Caco-2 (cell line): ENCODE measurements at regions not wholly inside any gene's neighbourhood (a gene's known extent, or its start where the extent isn't known, plus 50 kb on each side); places are given as distances from the start of the nearest gene placed in this dataset.

Source experiments
- BruUV-seq: library from RNA; stranded (reverse); fragments of 400-500 nt; replicated peaks from 2 replicates; lab custom pipeline; 2021; lab: Mats Ljungman, UMichigan
- CTCF ChIA-PET: fragments of 300-600 bp; sonication (Branson Sonifier 250); formaldehyde crosslinking; loops from one replicate; lab custom pipeline; 2022; ENCODE audit warnings: antibody characterized with exemption; lab: Charles Lee
- POLR2A ChIA-PET: fragments of 300-600 bp; sonication (Branson Sonifier 250); formaldehyde crosslinking; loops from one replicate; lab custom pipeline; 2022; ENCODE audit warnings: antibody characterized with exemption; lab: Charles Lee
- DNase-seq, 2 experiments: peaks; one replicate each; pipeline versions ENCODE4 v3.0.0 to v3.0.0-alpha.2; 2020 to 2022
- H3K27me3 ChIP-seq: replicated peaks from 2 replicates; pipeline ENCODE4 v1.6.0; 2011; ENCODE audit warnings: low read length; ENCODE audit not compliant: control insufficient read depth, insufficient read depth
- H3K36me3 ChIP-seq: 2 replicates; pipeline ENCODE4 v1.5.1; 2011; ENCODE audit warnings: low read length; ENCODE audit not compliant: control insufficient read depth, insufficient read depth
- H3K4me1 ChIP-seq: fragments of 250-450 bp; sonication (Bioruptor Pico); 2 replicates; pipeline ENCODE4 v1.5.1; 2020; ENCODE audit warnings: mild to moderate bottlenecking
- H3K4me3 ChIP-seq: 2 replicates; pipeline ENCODE4 v1.5.1; 2011; ENCODE audit warnings: low read depth, mild to moderate bottlenecking, control low read depth, low read length
- H3K9me3 ChIP-seq: fragments of 250-450 bp; sonication (Bioruptor Pico); 2 replicates; pipeline ENCODE4 v1.5.1; 2020; ENCODE audit warnings: mild to moderate bottlenecking, moderate library complexity
- H3K27ac Mint-ChIP-seq: one replicate; pipeline ENCODE4 v1.8.0; 2022; ENCODE audit warnings: mixed read lengths; ENCODE audit not compliant: unreplicated experiment
- H3K27me3 Mint-ChIP-seq: one replicate; pipeline ENCODE4 v1.8.0; 2022; ENCODE audit warnings: mixed read lengths; ENCODE audit not compliant: insufficient read depth, unreplicated experiment
- H3K36me3 Mint-ChIP-seq: one replicate; pipeline ENCODE4 v1.8.0; 2022; ENCODE audit warnings: mild to moderate bottlenecking, mixed read lengths; ENCODE audit not compliant: insufficient read depth, unreplicated experiment
- H3K4me1 Mint-ChIP-seq: one replicate; pipeline ENCODE4 v1.8.0; 2022; ENCODE audit warnings: low read depth, mixed read lengths; ENCODE audit not compliant: unreplicated experiment
- H3K4me3 Mint-ChIP-seq: one replicate; pipeline ENCODE4 v1.8.0; 2022; ENCODE audit warnings: mild to moderate bottlenecking, moderate library complexity, mixed read lengths; ENCODE audit not compliant: unreplicated experiment
- H3K9me3 Mint-ChIP-seq: one replicate; pipeline ENCODE4 v1.8.0; 2022; ENCODE audit warnings: mixed read lengths; ENCODE audit not compliant: unreplicated experiment
- intact Hi-C: fragments of 100-400 bp; cut with micrococcal nuclease; formaldehyde crosslinking; loops from one replicate; pipeline ENCODE4 v1.10.0; 2022; ENCODE audit not compliant: unreplicated experiment
- TF ChIP-seq, protein P1 (sequence below), 2 experiments: fragments of 200-600 bp in 1 of 2; IDR thresholded peaks; 1 replicate in 1 of 2; 2 replicates in 1 of 2; pipeline versions ENCODE4 v1.5.1 to v1.8.0; 2011 to 2022; ENCODE audit warnings: antibody characterized with exemption in 1 of 2, control low read depth in 1 of 2, inconsistent platforms in 1 of 2, low read depth in 1 of 2, low read length in 1 of 2, mild to moderate bottlenecking in 1 of 2, moderate library complexity in 1 of 2; ENCODE audit not compliant: insufficient read depth in 1 of 2, severe bottlenecking in 1 of 2, unreplicated experiment in 1 of 2

DNA sequence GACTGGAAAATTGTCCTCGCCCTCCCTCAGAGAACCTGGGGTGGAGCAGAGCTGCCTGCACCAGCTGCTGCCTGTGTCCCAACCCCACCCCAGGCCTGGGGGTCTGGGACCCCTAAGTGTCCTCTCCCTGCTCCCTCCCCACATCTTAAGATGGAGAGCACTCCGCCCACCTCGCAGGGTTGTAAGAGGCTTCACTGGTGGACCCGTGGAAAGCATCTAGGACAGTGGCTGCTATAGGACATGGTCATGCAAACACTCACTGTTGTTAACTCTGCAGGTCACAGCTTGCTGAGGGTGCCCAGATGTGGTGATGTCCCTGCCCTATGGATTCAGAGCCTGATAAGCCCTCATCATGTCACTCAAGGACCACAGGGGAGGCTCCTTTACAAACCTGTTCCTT lies 62.0 kb upstream of the ARNT2 start:
- no peaks in the 10 kb centered on the region for H3K27me3 ChIP-seq
- Mint-ChIP-seq H3K27me3 (peaks cover 37% of the 10 kb centered on the region), H3K4me1 (no peaks in the 10 kb centered on the region), H3K36me3 (no peaks in the 10 kb centered on the region), H3K9me3 (no peaks in the 10 kb centered on the region), H3K4me3 (no peak overlapping the region), H3K27ac (no peak overlapping the region)
- ChIA-PET CTCF (no interaction called here), POLR2A (no interaction called here)
- TF ChIP-seq, protein P1, sequence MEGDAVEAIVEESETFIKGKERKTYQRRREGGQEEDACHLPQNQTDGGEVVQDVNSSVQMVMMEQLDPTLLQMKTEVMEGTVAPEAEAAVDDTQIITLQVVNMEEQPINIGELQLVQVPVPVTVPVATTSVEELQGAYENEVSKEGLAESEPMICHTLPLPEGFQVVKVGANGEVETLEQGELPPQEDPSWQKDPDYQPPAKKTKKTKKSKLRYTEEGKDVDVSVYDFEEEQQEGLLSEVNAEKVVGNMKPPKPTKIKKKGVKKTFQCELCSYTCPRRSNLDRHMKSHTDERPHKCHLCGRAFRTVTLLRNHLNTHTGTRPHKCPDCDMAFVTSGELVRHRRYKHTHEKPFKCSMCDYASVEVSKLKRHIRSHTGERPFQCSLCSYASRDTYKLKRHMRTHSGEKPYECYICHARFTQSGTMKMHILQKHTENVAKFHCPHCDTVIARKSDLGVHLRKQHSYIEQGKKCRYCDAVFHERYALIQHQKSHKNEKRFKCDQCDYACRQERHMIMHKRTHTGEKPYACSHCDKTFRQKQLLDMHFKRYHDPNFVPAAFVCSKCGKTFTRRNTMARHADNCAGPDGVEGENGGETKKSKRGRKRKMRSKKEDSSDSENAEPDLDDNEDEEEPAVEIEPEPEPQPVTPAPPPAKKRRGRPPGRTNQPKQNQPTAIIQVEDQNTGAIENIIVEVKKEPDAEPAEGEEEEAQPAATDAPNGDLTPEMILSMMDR (IDR thresholded peaks at IDR 0.05; ENCODE audit: insufficient read depth in 1 of 2, low read depth in 1 of 2, low read length in 1 of 2, severe bottlenecking in 1 of 2, unreplicated experiment in 1 of 2): no peak
- H3K9me3 ChIP-seq: no peaks in the 10 kb centered on the region
- H3K4me1 ChIP-seq: no peaks in the 10 kb centered on the region
- no peaks in the 10 kb centered on the region for H3K36me3 ChIP-seq
- no TSS peak for BruUV-seq
- no peak for DNase-seq
- intact Hi-C loops: no loop called here
- H3K4me3 ChIP-seq: no peak overlapping the region

DNA sequence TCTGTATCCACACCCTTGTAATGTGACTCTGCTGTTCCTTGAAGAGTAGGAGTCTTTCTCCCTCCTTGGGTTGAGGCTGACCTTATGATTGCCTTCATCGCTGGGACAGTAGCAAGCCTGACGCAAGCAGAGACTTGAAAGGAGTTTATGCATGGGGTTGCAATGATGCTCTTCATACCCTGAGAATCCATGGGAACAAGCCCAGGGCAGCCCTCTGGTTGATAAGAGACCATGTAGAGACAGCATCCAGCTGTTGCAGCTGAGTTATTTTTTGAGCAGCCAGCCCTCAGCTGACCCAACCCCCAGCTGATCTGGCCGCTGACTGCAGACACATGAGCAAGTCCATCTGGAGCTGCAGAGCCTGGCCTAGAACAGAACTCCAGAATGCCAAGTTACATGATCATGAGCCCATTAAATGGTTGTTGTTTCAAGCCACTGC lies 60.6 kb upstream of the ARNT2 start:
- Mint-ChIP-seq H3K4me1 (no peaks in the 10 kb centered on the region), H3K27ac (no peak overlapping the region), H3K27me3 (peaks cover 34% of the 10 kb centered on the region), H3K9me3 (no peaks in the 10 kb centered on the region), H3K36me3 (no peaks in the 10 kb centered on the region), H3K4me3 (no peak overlapping the region)
- DNase-seq: no peak
- no TSS peak for BruUV-seq
- intact Hi-C loops: no loop called here
- Histone ChIP-seq H3K4me3 (no peak overlapping the region), H3K9me3 (no peaks in the 10 kb centered on the region), H3K36me3 (no peaks in the 10 kb centered on the region), H3K4me1 (no peaks in the 10 kb centered on the region), H3K27me3 (no peaks in the 10 kb centered on the region)
- CTCF ChIA-PET: no interaction called here
- TF ChIP-seq, protein P1 (IDR thresholded peaks at IDR 0.05; ENCODE audit: insufficient read depth in 1 of 2, low read depth in 1 of 2, low read length in 1 of 2, severe bottlenecking in 1 of 2, unreplicated experiment in 1 of 2): no peak
- POLR2A ChIA-PET: no interaction called here

DNA sequence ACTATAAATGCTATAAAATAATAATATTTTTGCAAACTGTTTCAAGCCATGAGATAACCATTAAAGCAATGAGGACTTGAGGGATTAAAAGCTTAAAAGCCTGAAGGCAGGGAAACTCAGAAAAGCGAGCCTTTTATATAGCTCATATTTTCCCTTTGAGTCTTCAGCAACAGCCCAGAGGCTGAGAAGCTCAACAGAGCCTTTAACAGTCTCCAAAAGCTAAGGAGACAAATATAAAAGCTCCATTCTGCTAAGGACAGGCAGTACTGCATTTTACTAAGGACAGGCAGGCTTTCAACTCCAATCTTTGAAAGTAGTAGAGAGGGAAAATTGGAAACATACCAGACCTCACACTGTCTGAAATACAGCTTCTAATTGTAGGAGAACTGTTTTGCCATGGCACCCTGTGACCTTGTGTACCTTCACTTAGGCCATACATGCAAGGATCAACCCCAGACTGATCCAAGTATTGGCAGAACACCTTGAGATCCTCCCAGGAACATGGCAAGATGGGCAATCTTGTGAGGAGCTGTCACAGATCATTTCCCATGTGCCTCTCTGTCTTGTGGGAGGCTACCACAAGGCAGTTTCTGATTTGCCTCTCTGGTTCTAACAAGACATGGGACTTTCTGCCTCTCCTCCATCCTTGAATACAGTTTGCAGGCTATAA lies 53.1 kb upstream of the ARNT2 start:
- Mint-ChIP-seq H3K4me1 (no peaks in the 10 kb centered on the region), H3K36me3 (no peaks in the 10 kb centered on the region), H3K9me3 (no peaks in the 10 kb centered on the region), H3K27ac (no peak overlapping the region), H3K27me3 (peaks cover 25% of the 10 kb centered on the region), H3K4me3 (no peak overlapping the region)
- ChIA-PET CTCF (no interaction called here), POLR2A (no interaction called here)
- TF ChIP-seq, protein P1 (IDR thresholded peaks at IDR 0.05; ENCODE audit: insufficient read depth in 1 of 2, low read depth in 1 of 2, low read length in 1 of 2, severe bottlenecking in 1 of 2, unreplicated experiment in 1 of 2): no peak
- Histone ChIP-seq H3K4me3 (no peak overlapping the region), H3K9me3 (no peaks in the 10 kb centered on the region; the same call in 1 of the 2 replicates), H3K36me3 (no peaks in the 10 kb centered on the region), H3K27me3 (no peaks in the 10 kb centered on the region; the same call in 1 of the 2 replicates), H3K4me1 (no peaks in the 10 kb centered on the region)
- BruUV-seq: no TSS peak
- intact Hi-C loops: no loop called here
- DNase-seq: no peak
